AG04449 (cell line): ENCODE measurements at regions not wholly inside any gene's neighbourhood (a gene's known extent, or its start where the extent isn't known, plus 50 kb on each side); places are given as distances from the start of the nearest gene placed in this dataset.

Experiments used
- CTCF ChIA-PET: fragments of 350-600 bp; formaldehyde crosslinking; extraction: SDS; loops from one replicate; lab custom pipeline; 2021; ENCODE audit warnings: antibody characterized with exemption; lab: Yijun Ruan, JAX
- POLR2A ChIA-PET: fragments of 400-600, 350-600 bp; formaldehyde crosslinking; extraction: SDS; loops from one replicate; lab custom pipeline; 2020; ENCODE audit warnings: antibody characterized with exemption, inconsistent platforms; lab: Yijun Ruan, JAX
- DNase-seq: peaks from one replicate; pipeline ENCODE4 v3.0.0-alpha.2; 2010; ENCODE audit warnings: low read depth, low spot score
- H3K4me3 ChIP-seq: 2 replicates; pipeline ENCODE4 v1.5.1; 2011; ENCODE audit warnings: low read depth, mild to moderate bottlenecking, control low read depth, low read length
- TF ChIP-seq, protein P1 (sequence below): IDR thresholded peaks from one replicate; pipeline ENCODE4 v1.5.1; 2011; ENCODE audit warnings: mild to moderate bottlenecking, moderate library complexity, low read length, control low read depth, inconsistent platforms; ENCODE audit not compliant: insufficient read depth; ENCODE audit errors: missing control alignments

DNA sequence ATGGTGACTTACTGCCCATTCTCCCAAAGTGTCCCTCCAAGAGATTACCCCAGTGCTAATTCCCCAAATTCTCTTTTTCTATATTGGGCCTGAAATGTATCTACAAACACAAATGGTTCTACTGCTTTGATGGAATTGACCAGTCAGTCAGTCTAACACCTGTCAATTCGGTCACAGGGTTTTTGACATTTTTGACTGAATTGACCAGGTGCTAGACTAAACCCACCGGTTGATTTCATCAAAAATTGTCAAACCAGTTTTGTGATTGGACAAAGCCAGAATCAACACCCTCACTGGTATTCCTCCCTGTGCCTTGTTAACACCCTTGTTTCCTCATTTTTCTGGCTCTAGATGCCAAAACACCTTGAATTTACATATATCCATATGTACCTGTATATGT is 398.4 kb upstream of the NR2F2 start:
- POLR2A ChIA-PET: no interaction called here
- TF ChIP-seq, protein P1, sequence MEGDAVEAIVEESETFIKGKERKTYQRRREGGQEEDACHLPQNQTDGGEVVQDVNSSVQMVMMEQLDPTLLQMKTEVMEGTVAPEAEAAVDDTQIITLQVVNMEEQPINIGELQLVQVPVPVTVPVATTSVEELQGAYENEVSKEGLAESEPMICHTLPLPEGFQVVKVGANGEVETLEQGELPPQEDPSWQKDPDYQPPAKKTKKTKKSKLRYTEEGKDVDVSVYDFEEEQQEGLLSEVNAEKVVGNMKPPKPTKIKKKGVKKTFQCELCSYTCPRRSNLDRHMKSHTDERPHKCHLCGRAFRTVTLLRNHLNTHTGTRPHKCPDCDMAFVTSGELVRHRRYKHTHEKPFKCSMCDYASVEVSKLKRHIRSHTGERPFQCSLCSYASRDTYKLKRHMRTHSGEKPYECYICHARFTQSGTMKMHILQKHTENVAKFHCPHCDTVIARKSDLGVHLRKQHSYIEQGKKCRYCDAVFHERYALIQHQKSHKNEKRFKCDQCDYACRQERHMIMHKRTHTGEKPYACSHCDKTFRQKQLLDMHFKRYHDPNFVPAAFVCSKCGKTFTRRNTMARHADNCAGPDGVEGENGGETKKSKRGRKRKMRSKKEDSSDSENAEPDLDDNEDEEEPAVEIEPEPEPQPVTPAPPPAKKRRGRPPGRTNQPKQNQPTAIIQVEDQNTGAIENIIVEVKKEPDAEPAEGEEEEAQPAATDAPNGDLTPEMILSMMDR: no peak
- H3K4me3 ChIP-seq: no peak overlapping the region
- no peak for DNase-seq
- CTCF ChIA-PET: no interaction called here

DNA sequence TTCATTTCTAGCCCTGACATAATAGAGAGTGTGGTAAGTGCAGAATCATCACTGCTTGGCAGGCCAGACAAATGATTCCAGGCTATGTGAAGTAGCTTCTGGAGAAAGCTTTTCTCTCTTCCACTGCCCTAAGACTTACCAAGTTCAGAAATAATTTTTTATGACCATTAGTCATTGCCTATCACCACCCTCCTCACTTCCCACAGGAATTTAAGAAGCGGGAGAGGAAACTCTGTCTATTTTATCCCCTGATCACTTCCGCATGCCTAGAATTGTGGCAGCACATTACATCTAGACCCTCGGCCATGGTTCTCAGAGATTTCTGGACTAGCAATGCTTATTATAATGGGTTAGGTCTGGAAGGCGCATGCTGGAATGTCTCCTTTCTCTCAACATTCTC is 397.8 kb upstream of the NR2F2 start:
- CTCF ChIA-PET: no interaction called here
- TF ChIP-seq, protein P1: no peak
- no peak overlapping the region for H3K4me3 ChIP-seq
- peak; percentile 49 for DNase-seq
- POLR2A ChIA-PET: no interaction called here

DNA sequence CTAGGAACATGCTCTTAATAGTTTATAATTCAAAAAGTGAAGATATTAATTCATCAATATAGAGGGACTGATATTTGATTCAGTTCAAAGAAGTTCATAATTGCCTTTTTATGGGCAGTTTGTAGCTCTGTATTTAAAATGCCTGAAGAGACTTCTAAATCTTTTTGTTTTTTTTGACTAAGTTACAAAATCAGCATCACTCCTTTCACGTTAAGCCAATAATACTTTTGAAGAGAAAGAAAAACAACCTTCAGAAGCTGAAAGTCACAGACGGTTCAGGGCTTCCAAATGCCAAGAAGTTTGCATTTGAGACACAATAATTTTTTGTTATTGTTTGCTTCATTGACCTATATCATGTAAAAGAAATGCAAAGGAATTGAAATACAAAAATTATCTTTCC is 394.6 kb upstream of the NR2F2 start:
- no peak overlapping the region for H3K4me3 ChIP-seq
- POLR2A ChIA-PET: no interaction called here
- TF ChIP-seq, protein P1: no peak
- DNase-seq: no peak
- CTCF ChIA-PET: no interaction called here

DNA sequence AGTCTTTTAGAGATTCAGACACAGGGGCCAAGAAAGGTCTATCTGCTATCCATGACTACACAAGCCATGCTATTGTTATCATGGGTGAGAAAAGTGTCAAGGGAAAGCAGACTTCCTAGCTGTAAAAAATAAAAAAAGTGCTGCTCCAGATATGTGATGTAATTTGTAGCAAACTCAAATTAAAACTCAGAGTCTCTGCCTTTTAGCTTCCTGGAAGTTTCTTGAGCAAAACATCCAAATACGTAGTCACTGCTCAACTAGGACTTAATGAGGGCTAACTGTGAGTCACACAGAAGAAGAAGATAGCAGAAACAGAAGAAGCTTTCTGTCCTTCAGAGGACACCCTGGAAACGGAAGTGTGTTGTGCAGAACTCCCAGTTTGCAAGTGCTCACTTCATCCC is 393.4 kb upstream of the NR2F2 start:
- no peak for DNase-seq
- TF ChIP-seq, protein P1: no peak
- no peak overlapping the region for H3K4me3 ChIP-seq
- CTCF ChIA-PET: no interaction called here
- POLR2A ChIA-PET: no interaction called here

DNA sequence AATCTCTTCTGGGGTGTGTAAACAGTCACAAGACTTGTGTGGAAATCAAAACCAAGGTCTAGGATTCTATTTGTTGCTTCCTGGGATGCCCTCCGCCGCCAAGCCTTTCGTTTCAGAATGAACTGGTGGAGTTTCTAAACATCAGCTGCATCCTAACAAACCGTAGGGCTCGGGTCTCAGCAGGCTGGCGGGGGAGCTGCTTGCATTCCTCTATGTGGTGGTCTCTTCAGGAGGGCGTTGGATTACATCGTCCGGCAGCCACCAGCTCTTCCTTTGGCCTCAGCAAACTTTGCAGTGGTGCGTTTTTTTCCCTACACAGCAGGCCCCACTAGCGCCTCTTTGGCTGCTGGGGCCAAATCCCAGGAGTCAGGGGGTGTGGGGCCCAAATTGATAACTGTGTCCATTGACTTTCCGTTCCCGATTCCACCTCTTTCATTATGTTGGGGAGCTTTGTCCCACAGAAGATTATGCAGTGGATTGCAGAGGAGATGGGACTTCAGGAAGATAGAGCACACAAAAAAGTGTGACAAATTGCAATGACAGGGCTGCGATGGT is 390.0 kb upstream of the NR2F2 start:
- POLR2A ChIA-PET: no interaction called here
- DNase-seq: no peak
- CTCF ChIA-PET: no interaction called here
- TF ChIP-seq, protein P1: no peak
- H3K4me3 ChIP-seq: no peak overlapping the region

DNA sequence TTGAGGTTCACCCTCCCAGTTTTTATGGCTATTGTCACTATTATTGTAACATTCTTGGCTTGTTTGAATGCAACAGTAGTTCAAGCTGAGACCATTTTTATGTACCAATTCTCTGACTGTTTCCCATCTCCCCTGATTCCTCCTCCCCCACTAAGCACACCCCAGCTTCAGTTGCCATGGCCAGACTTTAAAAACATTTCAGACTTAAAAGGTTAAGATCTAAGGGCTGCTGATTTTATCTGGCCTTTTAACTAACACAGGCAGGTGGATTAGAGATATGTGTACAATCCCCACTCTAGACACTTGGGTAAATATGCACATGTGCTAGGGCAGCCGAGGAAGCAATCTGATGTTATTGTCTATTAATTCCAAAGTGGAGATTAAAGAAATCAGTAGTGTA is 386.3 kb upstream of the NR2F2 start:
- TF ChIP-seq, protein P1: no peak
- no peak for DNase-seq
- no peak overlapping the region for H3K4me3 ChIP-seq
- POLR2A ChIA-PET: no interaction called here
- CTCF ChIA-PET: no interaction called here
